Left ventricle myocardium inferior (tissue), 1 donor: ENCODE measurements at regions not wholly inside any gene's neighbourhood (a gene's known extent, or its start where the extent isn't known, plus 50 kb on each side); places are given as distances from the start of the nearest gene placed in this dataset.
"Not testable (repeated sequence)": the region's sequence is repeated elsewhere in the genome, so short reads cannot be mapped to it uniquely, and the experiment has no call there.

ENCODE experiments used
- DNase-seq: peaks from one replicate; pipeline ENCODE4 v3.0.0-alpha.2; 2020
- H3K27ac ChIP-seq: fragments of 200-600 bp; replicated peaks from 2 replicates; pipeline ENCODE4 v1.8.0; 2021
- H3K27me3 ChIP-seq: fragments of 200-600 bp; 2 replicates; pipeline ENCODE4 v1.8.0; 2021; ENCODE audit warnings: low read depth
- H3K36me3 ChIP-seq: fragments of 200-600 bp; 2 replicates; pipeline ENCODE4 v1.8.0; 2021
- H3K4me1 ChIP-seq: fragments of 200-600 bp; 2 replicates; pipeline ENCODE4 v1.8.0; 2021
- H3K4me3 ChIP-seq: fragments of 200-600 bp; 2 replicates; pipeline ENCODE4 v1.8.0; 2021; ENCODE audit warnings: mild to moderate bottlenecking, moderate library complexity
- H3K9me3 ChIP-seq: fragments of 200-600 bp; replicated peaks from 2 replicates; pipeline ENCODE4 v1.8.0; 2021
- intact Hi-C: fragments of 100-400 bp; cut with micrococcal nuclease; formaldehyde crosslinking; loops from one replicate; pipeline ENCODE4 v1.11.0; 2022
- TF ChIP-seq, protein P1 (sequence below): fragments of 200-600 bp; IDR thresholded peaks from 2 replicates; pipeline ENCODE4 v1.8.0; 2021; ENCODE audit warnings: antibody characterized with exemption, mild to moderate bottlenecking, borderline replicate concordance
- donor health status: DM: no; HTN: yes; CAD: no; lungs with severe emphysema.

DNA sequence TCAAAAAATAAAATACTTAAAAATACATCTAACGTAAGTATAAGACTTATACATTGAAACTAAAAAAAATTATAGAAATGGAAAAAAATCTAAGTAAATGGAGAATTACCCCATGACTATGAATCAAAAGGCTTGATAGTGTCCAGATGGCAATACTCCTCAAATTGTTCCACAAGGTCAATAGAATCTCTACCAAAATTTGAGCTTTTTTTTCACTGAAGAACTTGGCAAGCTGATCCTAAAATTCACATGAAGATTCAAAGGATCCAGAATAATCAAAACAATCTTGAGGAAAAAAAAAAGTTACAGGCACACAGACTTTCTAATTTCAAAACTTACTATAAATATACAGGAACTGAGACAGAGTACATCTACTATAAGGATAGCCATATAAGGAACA lies 448.4 kb upstream of the CDH11 start:
- intact Hi-C loops = no loop called here
- TF ChIP-seq, protein P1, sequence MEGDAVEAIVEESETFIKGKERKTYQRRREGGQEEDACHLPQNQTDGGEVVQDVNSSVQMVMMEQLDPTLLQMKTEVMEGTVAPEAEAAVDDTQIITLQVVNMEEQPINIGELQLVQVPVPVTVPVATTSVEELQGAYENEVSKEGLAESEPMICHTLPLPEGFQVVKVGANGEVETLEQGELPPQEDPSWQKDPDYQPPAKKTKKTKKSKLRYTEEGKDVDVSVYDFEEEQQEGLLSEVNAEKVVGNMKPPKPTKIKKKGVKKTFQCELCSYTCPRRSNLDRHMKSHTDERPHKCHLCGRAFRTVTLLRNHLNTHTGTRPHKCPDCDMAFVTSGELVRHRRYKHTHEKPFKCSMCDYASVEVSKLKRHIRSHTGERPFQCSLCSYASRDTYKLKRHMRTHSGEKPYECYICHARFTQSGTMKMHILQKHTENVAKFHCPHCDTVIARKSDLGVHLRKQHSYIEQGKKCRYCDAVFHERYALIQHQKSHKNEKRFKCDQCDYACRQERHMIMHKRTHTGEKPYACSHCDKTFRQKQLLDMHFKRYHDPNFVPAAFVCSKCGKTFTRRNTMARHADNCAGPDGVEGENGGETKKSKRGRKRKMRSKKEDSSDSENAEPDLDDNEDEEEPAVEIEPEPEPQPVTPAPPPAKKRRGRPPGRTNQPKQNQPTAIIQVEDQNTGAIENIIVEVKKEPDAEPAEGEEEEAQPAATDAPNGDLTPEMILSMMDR = no peak
- H3K36me3 ChIP-seq = no peaks in the 10 kb centered on the region
- H3K27me3 ChIP-seq = no peaks in the 10 kb centered on the region
- DNase-seq = no peak
- H3K9me3 ChIP-seq = peaks cover 21% of the 10 kb centered on the region
- H3K4me1 ChIP-seq = no peaks in the 10 kb centered on the region
- H3K27ac ChIP-seq = no peak overlapping the region
- H3K4me3 ChIP-seq = no peak overlapping the region

DNA sequence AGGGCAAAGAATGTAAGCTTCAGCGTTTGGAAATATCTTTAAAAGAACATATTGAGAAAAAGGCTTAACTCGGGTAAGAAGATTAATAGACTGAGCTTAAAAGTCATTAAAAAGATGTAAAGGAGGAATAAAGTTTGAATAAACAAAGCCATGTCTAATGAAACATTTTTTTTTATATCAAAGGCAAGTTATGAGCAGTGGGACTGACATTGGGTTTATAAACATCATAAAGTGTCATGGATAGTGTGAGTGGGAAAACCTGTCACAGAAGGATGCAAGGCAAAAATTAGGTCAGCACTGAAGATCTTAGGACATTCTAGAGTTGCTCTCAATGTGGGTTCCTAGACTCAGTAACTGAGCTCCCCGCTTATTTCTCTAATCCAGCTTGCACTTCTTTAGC lies 438.0 kb upstream of the CDH11 start:
- no peak overlapping the region for H3K4me3 ChIP-seq

GRCh38 chr16:65549689-65550088 lies 427.8 kb upstream of the CDH11 start:
- H3K27me3 ChIP-seq, H3K4me3 ChIP-seq, DNase-seq, H3K27ac ChIP-seq, H3K36me3 ChIP-seq, intact Hi-C loops: not testable (repeated sequence)
- Histone ChIP-seq H3K4me1 (peaks cover 38% of the 10 kb centered on the region), H3K9me3 (peaks cover 11% of the 10 kb centered on the region)

More for the DNA sequence above, 438.0 kb upstream of the CDH11 start:
- H3K27me3 ChIP-seq = no peaks in the 10 kb centered on the region
- TF ChIP-seq, protein P1 = no peak
- no peak overlapping the region for H3K27ac ChIP-seq
- H3K36me3 ChIP-seq = no peaks in the 10 kb centered on the region
- H3K4me1 ChIP-seq = no peaks in the 10 kb centered on the region
- intact Hi-C loops = no loop called here
- DNase-seq = no peak
- peaks cover 29% of the 10 kb centered on the region for H3K9me3 ChIP-seq

DNA sequence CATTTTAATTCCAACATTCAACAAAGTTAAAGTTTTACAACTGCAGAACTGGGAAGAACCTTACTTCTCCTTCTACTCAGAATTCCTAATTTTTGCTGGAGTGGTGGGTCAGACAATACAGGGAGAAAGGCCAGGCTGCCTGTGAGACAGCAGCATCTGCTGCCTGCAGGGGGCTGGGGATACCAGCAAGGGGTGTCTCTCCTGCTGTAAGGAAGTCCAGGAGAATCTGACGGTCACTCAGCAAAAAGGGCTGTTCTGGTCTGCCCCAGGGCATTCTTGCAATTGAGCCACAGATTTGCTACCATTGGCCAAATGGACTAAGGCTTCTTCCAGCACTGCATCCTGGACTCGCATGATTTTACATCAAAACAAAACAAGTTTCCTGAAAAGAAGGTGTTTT lies 426.6 kb upstream of the CDH11 start:
- no peak for DNase-seq

DNA sequence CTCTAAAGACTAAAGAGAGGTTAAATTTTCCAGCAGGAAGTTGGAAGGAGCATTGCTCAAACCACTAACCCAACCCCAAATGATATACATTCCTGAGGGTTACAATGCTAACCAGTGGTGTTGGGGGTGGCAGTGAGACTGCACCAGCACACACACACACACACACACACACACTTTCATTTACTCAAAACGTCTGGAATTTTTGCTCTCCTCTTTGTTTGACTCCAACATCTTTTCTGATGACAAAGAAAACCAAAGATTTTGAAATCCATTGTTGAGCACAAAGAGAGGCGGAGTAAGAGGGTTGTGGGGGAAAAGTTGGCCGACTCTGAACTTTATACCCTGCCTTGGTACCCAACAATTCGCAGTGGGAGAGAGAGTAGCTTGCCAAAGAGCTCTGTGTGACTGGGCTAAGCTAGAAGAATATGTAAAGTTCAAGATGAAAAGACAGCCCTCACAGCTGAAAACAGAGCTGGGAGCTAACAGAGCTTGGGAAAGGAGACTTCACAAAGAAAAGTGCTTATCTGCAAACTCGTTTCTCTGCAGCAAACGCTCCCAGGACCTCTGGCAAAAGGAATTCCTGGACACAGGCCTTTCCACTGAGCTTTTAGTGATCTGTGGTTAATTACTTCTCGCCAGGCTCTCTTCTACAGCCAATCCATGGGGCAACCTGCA lies 426.0 kb upstream of the CDH11 start:
- intact Hi-C loops = no loop called here
- no peaks in the 10 kb centered on the region for H3K36me3 ChIP-seq
- DNase-seq = no peak
- TF ChIP-seq, protein P1 = no peak
- H3K27ac ChIP-seq = no peak overlapping the region
- peaks cover 10% of the 10 kb centered on the region for H3K9me3 ChIP-seq
- H3K27me3 ChIP-seq = no peaks in the 10 kb centered on the region
- no peak overlapping the region for H3K4me3 ChIP-seq
- H3K4me1 ChIP-seq = peaks cover 38% of the 10 kb centered on the region

More for the DNA sequence above, 426.6 kb upstream of the CDH11 start:
- TF ChIP-seq, protein P1 = no peak
- intact Hi-C loops = no loop called here
- no peaks in the 10 kb centered on the region for H3K27me3 ChIP-seq
- H3K36me3 ChIP-seq = no peaks in the 10 kb centered on the region
- no peak overlapping the region for H3K27ac ChIP-seq
- peaks cover 11% of the 10 kb centered on the region for H3K9me3 ChIP-seq
- H3K4me1 ChIP-seq = peaks cover 38% of the 10 kb centered on the region
- no peak overlapping the region for H3K4me3 ChIP-seq

DNA sequence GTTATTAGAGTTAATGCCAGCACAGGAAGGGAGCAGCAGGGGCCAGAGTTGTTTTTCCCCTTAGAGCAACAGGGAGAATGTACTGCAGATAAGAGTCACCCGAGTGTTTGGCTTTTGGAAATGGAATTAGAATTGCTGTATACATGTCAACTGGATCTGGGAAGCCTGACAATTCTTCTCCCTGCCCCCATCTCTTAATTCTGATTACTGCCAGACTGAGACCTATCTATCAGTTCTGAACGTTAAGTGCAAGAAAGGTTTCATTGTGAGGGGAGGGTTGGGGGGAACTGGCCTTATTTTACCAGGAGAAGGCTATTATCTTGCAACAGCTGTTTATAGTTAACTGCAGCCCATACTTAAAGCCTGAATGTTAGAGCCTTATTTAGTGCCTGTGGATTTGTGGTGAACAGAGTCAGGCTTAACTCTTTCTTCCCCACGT lies 424.5 kb upstream of the CDH11 start:
- intact Hi-C loops = no loop called here
- DNase-seq = no peak
- no peak overlapping the region for H3K4me3 ChIP-seq
- TF ChIP-seq, protein P1 = no peak
- no peaks in the 10 kb centered on the region for H3K36me3 ChIP-seq
- H3K27ac ChIP-seq = no peak overlapping the region
- H3K4me1 ChIP-seq = peaks cover 38% of the 10 kb centered on the region
- H3K27me3 ChIP-seq = no peaks in the 10 kb centered on the region
- H3K9me3 ChIP-seq = peaks cover 8% of the 10 kb centered on the region
